Liver (tissue), 3 donors: ENCODE measurements at regions not wholly inside any gene's neighbourhood (a gene's known extent, or its start where the extent isn't known, plus 50 kb on each side); places are given as distances from the start of the nearest gene placed in this dataset.

Experiments
- EGR1 ChIP-seq, 2 donors: IDR thresholded peaks; 2 replicates each; pipeline ENCODE4 v1.6.1; 2016 to 2018; ENCODE audit warnings: antibody characterized with exemption in 2 of 2, low read depth in 2 of 2
- RAD21 ChIP-seq, 2 donors: IDR thresholded peaks; 2 replicates each; pipeline ENCODE4 v1.6.1; 2016; ENCODE audit warnings: antibody characterized with exemption in 2 of 2, mild to moderate bottlenecking in 2 of 2
- TF ChIP-seq, protein P1 (sequence below): fragments of 150-350 bp; IDR thresholded peaks from 2 replicates; pipeline ENCODE4 v1.5.1; 2017; ENCODE audit warnings: improper control_type of control experiment, low read depth, low read length; ENCODE audit not compliant: missing input control
- TF ChIP-seq, protein P2 (sequence below): IDR thresholded peaks from 2 replicates; pipeline ENCODE4 v1.6.1; 2016; ENCODE audit warnings: antibody characterized with exemption
- TF ChIP-seq, protein P3 (sequence below): IDR thresholded peaks from 2 replicates; pipeline ENCODE4 v1.6.1; 2016; ENCODE audit warnings: antibody characterized with exemption, mild to moderate bottlenecking
- donor health status: healthy.
- donor health status: healthy.

GRCh38 chr9:12510551-12510950 is 182.6 kb upstream of the TYRP1 start:
- TF ChIP-seq EGR1 (IDR thresholded peaks at IDR 0.05; ENCODE audit: low read depth in 2 of 2) (no peak), RAD21 (IDR thresholded peaks at IDR 0.05) (no peak)
- TF ChIP-seq, protein P1, sequence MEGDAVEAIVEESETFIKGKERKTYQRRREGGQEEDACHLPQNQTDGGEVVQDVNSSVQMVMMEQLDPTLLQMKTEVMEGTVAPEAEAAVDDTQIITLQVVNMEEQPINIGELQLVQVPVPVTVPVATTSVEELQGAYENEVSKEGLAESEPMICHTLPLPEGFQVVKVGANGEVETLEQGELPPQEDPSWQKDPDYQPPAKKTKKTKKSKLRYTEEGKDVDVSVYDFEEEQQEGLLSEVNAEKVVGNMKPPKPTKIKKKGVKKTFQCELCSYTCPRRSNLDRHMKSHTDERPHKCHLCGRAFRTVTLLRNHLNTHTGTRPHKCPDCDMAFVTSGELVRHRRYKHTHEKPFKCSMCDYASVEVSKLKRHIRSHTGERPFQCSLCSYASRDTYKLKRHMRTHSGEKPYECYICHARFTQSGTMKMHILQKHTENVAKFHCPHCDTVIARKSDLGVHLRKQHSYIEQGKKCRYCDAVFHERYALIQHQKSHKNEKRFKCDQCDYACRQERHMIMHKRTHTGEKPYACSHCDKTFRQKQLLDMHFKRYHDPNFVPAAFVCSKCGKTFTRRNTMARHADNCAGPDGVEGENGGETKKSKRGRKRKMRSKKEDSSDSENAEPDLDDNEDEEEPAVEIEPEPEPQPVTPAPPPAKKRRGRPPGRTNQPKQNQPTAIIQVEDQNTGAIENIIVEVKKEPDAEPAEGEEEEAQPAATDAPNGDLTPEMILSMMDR: no peak
- TF ChIP-seq, protein P2, sequence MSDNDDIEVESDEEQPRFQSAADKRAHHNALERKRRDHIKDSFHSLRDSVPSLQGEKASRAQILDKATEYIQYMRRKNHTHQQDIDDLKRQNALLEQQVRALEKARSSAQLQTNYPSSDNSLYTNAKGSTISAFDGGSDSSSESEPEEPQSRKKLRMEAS: no peak
- TF ChIP-seq, protein P3, sequence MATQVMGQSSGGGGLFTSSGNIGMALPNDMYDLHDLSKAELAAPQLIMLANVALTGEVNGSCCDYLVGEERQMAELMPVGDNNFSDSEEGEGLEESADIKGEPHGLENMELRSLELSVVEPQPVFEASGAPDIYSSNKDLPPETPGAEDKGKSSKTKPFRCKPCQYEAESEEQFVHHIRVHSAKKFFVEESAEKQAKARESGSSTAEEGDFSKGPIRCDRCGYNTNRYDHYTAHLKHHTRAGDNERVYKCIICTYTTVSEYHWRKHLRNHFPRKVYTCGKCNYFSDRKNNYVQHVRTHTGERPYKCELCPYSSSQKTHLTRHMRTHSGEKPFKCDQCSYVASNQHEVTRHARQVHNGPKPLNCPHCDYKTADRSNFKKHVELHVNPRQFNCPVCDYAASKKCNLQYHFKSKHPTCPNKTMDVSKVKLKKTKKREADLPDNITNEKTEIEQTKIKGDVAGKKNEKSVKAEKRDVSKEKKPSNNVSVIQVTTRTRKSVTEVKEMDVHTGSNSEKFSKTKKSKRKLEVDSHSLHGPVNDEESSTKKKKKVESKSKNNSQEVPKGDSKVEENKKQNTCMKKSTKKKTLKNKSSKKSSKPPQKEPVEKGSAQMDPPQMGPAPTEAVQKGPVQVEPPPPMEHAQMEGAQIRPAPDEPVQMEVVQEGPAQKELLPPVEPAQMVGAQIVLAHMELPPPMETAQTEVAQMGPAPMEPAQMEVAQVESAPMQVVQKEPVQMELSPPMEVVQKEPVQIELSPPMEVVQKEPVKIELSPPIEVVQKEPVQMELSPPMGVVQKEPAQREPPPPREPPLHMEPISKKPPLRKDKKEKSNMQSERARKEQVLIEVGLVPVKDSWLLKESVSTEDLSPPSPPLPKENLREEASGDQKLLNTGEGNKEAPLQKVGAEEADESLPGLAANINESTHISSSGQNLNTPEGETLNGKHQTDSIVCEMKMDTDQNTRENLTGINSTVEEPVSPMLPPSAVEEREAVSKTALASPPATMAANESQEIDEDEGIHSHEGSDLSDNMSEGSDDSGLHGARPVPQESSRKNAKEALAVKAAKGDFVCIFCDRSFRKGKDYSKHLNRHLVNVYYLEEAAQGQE: no peak
